H9 (cell line): ENCODE measurements at regions not wholly inside any gene's neighbourhood (a gene's known extent, or its start where the extent isn't known, plus 50 kb on each side); places are given as distances from the start of the nearest gene placed in this dataset.

Source experiments
- DNase-seq: peaks from one replicate; pipeline ENCODE4 v3.0.0-alpha.2; 2017
- H2AFZ ChIP-seq: one replicate; pipeline ENCODE4 v1.6.1; 2013; ENCODE audit warnings: mild to moderate bottlenecking, low read length, control low read depth, moderate library complexity
- H2AK5ac ChIP-seq: 2 replicates; pipeline ENCODE4 v1.6.1; 2013; ENCODE audit warnings: low read length, control low read depth, mixed read lengths; ENCODE audit not compliant: insufficient read length
- H2BK120ac ChIP-seq: one replicate; pipeline ENCODE4 v1.6.1; 2013; ENCODE audit warnings: low read depth, mild to moderate bottlenecking, low read length, control low read depth, inconsistent platforms; ENCODE audit not compliant: poor library complexity, severe bottlenecking
- H2BK12ac ChIP-seq: 2 replicates; pipeline ENCODE4 v1.6.1; 2013; ENCODE audit warnings: low read length, control low read depth, mixed read lengths, low read depth; ENCODE audit not compliant: insufficient read length
- H2BK15ac ChIP-seq: 2 replicates; pipeline ENCODE4 v1.6.1; 2013; ENCODE audit warnings: low read depth, low read length, control low read depth
- H2BK20ac ChIP-seq: one replicate; pipeline ENCODE4 v1.6.1; 2013; ENCODE audit warnings: low read depth, mild to moderate bottlenecking, low read length, control low read depth, inconsistent platforms; ENCODE audit not compliant: poor library complexity, severe bottlenecking
- H2BK5ac ChIP-seq: 2 replicates; pipeline ENCODE4 v1.6.1; 2013; ENCODE audit warnings: low read length, control low read depth, mixed read lengths; ENCODE audit not compliant: insufficient read length
- H3K14ac ChIP-seq: 2 replicates; pipeline ENCODE4 v1.6.1; 2013; ENCODE audit warnings: low read length, control low read depth; ENCODE audit not compliant: insufficient read depth
- H3K18ac ChIP-seq: 2 replicates; pipeline ENCODE4 v1.6.1; 2013; ENCODE audit warnings: low read depth, mild to moderate bottlenecking, mixed read lengths, low read length, control low read depth; ENCODE audit not compliant: insufficient read length
- H3K23ac ChIP-seq: 2 replicates; pipeline ENCODE4 v1.6.1; 2013; ENCODE audit warnings: low read length, control low read depth, mixed read lengths, low read depth; ENCODE audit not compliant: insufficient read length
- H3K23me2 ChIP-seq: 2 replicates; pipeline ENCODE4 v1.6.1; 2013; ENCODE audit warnings: low read depth, mild to moderate bottlenecking, mixed read lengths, low read length, control low read depth; ENCODE audit not compliant: insufficient read length, poor library complexity, severe bottlenecking
- H3K27ac ChIP-seq: 2 replicates; pipeline ENCODE4 v1.5.1; 2013; ENCODE audit warnings: low read length, control low read depth, mixed read lengths, low read depth; ENCODE audit not compliant: insufficient read length
- H3K27me3 ChIP-seq: 2 replicates; pipeline ENCODE4 v1.6.1; 2013; ENCODE audit warnings: low read length, control low read depth, inconsistent platforms; ENCODE audit not compliant: insufficient read depth
- H3K4ac ChIP-seq: 2 replicates; pipeline ENCODE4 v1.6.1; 2013; ENCODE audit warnings: low read depth, mild to moderate bottlenecking, control low read depth, inconsistent platforms, low read length, moderate library complexity
- H3K4me1 ChIP-seq: 2 replicates; pipeline ENCODE4 v1.6.1; 2013; ENCODE audit warnings: low read length, control low read depth, inconsistent platforms; ENCODE audit not compliant: insufficient read depth
- H3K4me2 ChIP-seq: 2 replicates; pipeline ENCODE4 v1.6.1; 2013; ENCODE audit warnings: low read length, control low read depth, mixed read lengths; ENCODE audit not compliant: insufficient read length, insufficient read depth
- H3K56ac ChIP-seq: 2 replicates; pipeline ENCODE4 v1.6.1; 2013; ENCODE audit warnings: low read depth, mild to moderate bottlenecking, mixed read lengths, low read length, control low read depth; ENCODE audit not compliant: insufficient read length
- H3K79me1 ChIP-seq: 2 replicates; pipeline ENCODE4 v1.6.1; 2013; ENCODE audit warnings: low read depth, mild to moderate bottlenecking, moderate library complexity, low read length, control low read depth, inconsistent platforms; ENCODE audit not compliant: insufficient read depth, poor library complexity, severe bottlenecking
- H3K79me2 ChIP-seq: 2 replicates; pipeline ENCODE4 v1.6.1; 2013; ENCODE audit warnings: low read length, control low read depth, inconsistent platforms; ENCODE audit not compliant: insufficient read depth
- H3K9ac ChIP-seq: 2 replicates; pipeline ENCODE4 v1.6.1; 2013; ENCODE audit warnings: low read length, control low read depth, mixed read lengths; ENCODE audit not compliant: insufficient read length; ENCODE audit errors: extremely low read depth
- H3K9me3 ChIP-seq: one replicate; pipeline ENCODE4 v1.6.1; 2013; ENCODE audit warnings: low read depth, low read length, inconsistent platforms; ENCODE audit not compliant: control insufficient read depth
- H3T11ph ChIP-seq: one replicate; pipeline ENCODE4 v1.6.1; 2013; ENCODE audit warnings: mild to moderate bottlenecking, low read length, control low read depth, inconsistent platforms
- H4K20me1 ChIP-seq: one replicate; pipeline ENCODE4 v1.6.1; 2013; ENCODE audit not compliant: control insufficient read depth, insufficient read length, insufficient read depth
- H4K5ac ChIP-seq: 2 replicates; pipeline ENCODE4 v1.6.1; 2013; ENCODE audit warnings: low read depth, mild to moderate bottlenecking, mixed read lengths, low read length, control low read depth; ENCODE audit not compliant: insufficient read length
- H4K8ac ChIP-seq: replicated peaks from 2 replicates; pipeline ENCODE4 v1.6.1; 2013; ENCODE audit warnings: low read length, control low read depth, mixed read lengths, low read depth; ENCODE audit not compliant: insufficient read length
- H4K91ac ChIP-seq: 2 replicates; pipeline ENCODE4 v1.6.1; 2013; ENCODE audit warnings: low read depth, mild to moderate bottlenecking, moderate library complexity, mixed read lengths, low read length, control low read depth; ENCODE audit not compliant: insufficient read length
- H3K27ac Mint-ChIP-seq, 3 experiments: 2 replicates in 2 of 3; 3 replicates in 1 of 3; pipeline ENCODE4 v1.8.0; 2020 to 2021; ENCODE audit warnings: mixed read lengths in 3 of 3, mild to moderate bottlenecking in 1 of 3, moderate library complexity in 1 of 3
- H3K27me3 Mint-ChIP-seq: 2 replicates; pipeline ENCODE4 v1.8.0; 2021; ENCODE audit warnings: low read depth, mild to moderate bottlenecking, moderate library complexity, mixed read lengths
- H3K36me3 Mint-ChIP-seq, 3 experiments: 2 replicates in 2 of 3; 3 replicates in 1 of 3; pipeline ENCODE4 v1.8.0; 2020 to 2021; ENCODE audit warnings: low read depth in 3 of 3, mixed read lengths in 3 of 3; ENCODE audit not compliant: insufficient read depth in 1 of 3
- H3K4me1 Mint-ChIP-seq, 2 experiments: 2 replicates each; pipeline ENCODE4 v1.8.0; 2020; ENCODE audit warnings: mixed read lengths in 2 of 2
- H3K4me3 Mint-ChIP-seq, 2 experiments: 2 replicates in 1 of 2; 3 replicates in 1 of 2; pipeline ENCODE4 v1.8.0; 2020 to 2021; ENCODE audit warnings: mild to moderate bottlenecking in 2 of 2, mixed read lengths in 2 of 2, moderate library complexity in 1 of 2
- H3K9me3 Mint-ChIP-seq, 2 experiments: 2 replicates in 1 of 2; 3 replicates in 1 of 2; pipeline ENCODE4 v1.8.0; 2020; ENCODE audit warnings: mild to moderate bottlenecking in 2 of 2, mixed read lengths in 2 of 2, moderate library complexity in 1 of 2
- WGBS: extraction: QIAGEN DNeasy Blood & Tissue Kit; methylation state at CpG from one replicate; pipeline ENCODE4 v1.1.7; 2013; ENCODE audit warnings: missing lambda C conversion rate, low lambda C conversion rate, mixed read lengths; ENCODE audit not compliant: insufficient read length; ENCODE audit errors: extremely low coverage; 5-methylcytosine and 5-hydroxymethylcytosine counted together
- TF ChIP-seq, protein P1 (sequence below): fragments of 200-600 bp; sonication (generic); conservative IDR thresholded peaks from 3 replicates; pipeline ENCODE4 v1.8.0; 2021; ENCODE audit warnings: antibody characterized with exemption, mild to moderate bottlenecking

DNA sequence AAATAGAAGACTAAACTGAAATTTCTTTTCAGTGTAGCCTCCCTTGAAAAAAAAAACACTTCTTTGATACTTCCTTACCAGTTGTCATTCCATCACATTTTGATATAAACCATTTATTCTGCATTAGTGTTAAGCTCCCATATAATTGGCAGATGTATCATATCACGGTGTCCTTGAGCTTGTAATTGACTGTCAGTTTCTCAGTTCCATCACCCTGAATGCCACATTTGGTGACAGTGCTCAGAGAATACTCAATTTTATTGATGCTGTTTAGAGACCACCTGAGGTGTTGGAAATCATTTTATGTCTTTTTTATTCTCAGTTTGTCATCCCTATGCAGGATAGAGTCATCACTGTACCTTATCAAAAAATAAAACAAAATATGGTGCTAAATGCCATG is 1528.2 kb downstream of the RAPGEF2 start:
- Histone ChIP-seq H3K23ac (no peak overlapping the region), H4K5ac (no peak overlapping the region), H3K79me1 (no peaks in the 10 kb centered on the region), H3K79me2 (no peaks in the 10 kb centered on the region), H2BK20ac (no peak overlapping the region), H2AFZ (no peak overlapping the region), H3K9ac (no peak overlapping the region), H4K91ac (no peak overlapping the region), H2BK5ac (no peak overlapping the region), H3K4me2 (no peak overlapping the region), H3K4me1 (no peaks in the 10 kb centered on the region), H3K23me2 (no peaks in the 10 kb centered on the region), H3K9me3 (no peaks in the 10 kb centered on the region), H2AK5ac (no peak overlapping the region), H3T11ph (no peak overlapping the region), H3K18ac (no peak overlapping the region), H2BK15ac (no peak overlapping the region), H3K4ac (no peak overlapping the region), H4K20me1 (no peaks in the 10 kb centered on the region), H3K14ac (no peak overlapping the region), H4K8ac (no peak overlapping the region), H2BK12ac (no peak overlapping the region), H2BK120ac (no peak overlapping the region), H3K27me3 (no peaks in the 10 kb centered on the region), H3K27ac (no peak overlapping the region), H3K56ac (no peak overlapping the region)
- H3K4me1 Mint-ChIP-seq: no peaks in the 10 kb centered on the region
- H3K36me3 Mint-ChIP-seq: peaks cover 0 to 2% (median 0%) of the 10 kb centered on the region in 3 experiments; a peak in 3 of 7 replicates
- H3K27ac Mint-ChIP-seq: no peak overlapping the region
- peaks cover 3 to 11% of the 10 kb centered on the region in 2 experiments; a peak in 4 of 5 replicates for H3K9me3 Mint-ChIP-seq
- no peak for DNase-seq
- no peak overlapping the region for H3K4me3 Mint-ChIP-seq
- H3K27me3 Mint-ChIP-seq: no peaks in the 10 kb centered on the region
- no CpG with 5 or more reads among the region's 1 CpG for WGBS
- TF ChIP-seq, protein P1, sequence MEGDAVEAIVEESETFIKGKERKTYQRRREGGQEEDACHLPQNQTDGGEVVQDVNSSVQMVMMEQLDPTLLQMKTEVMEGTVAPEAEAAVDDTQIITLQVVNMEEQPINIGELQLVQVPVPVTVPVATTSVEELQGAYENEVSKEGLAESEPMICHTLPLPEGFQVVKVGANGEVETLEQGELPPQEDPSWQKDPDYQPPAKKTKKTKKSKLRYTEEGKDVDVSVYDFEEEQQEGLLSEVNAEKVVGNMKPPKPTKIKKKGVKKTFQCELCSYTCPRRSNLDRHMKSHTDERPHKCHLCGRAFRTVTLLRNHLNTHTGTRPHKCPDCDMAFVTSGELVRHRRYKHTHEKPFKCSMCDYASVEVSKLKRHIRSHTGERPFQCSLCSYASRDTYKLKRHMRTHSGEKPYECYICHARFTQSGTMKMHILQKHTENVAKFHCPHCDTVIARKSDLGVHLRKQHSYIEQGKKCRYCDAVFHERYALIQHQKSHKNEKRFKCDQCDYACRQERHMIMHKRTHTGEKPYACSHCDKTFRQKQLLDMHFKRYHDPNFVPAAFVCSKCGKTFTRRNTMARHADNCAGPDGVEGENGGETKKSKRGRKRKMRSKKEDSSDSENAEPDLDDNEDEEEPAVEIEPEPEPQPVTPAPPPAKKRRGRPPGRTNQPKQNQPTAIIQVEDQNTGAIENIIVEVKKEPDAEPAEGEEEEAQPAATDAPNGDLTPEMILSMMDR: no peak
